ENCODE measurements at regions not wholly inside any gene's neighbourhood (a gene's known extent, or its start where the extent isn't known, plus 50 kb on each side); places are given as distances from the start of the nearest gene placed in this dataset.

GRCh38 chr10:62726638-62727037, 77.9 kb upstream of the ADO start:
- TF ChIP-seq POLR2AphosphoS5 (IDR thresholded peaks at IDR 0.05) (no peak), CTCF (IDR thresholded peaks at IDR 0.05 in 8 of 11, conservative IDR thresholded peaks at IDR 0.05 in 3 of 11) (no peak), POLR2A (IDR thresholded peaks at IDR 0.05) (no peak)

Data from spleen (tissue), 7 donors.